GM23338 (cell line): ENCODE measurements at regions not wholly inside any gene's neighbourhood (a gene's known extent, or its start where the extent isn't known, plus 50 kb on each side); places are given as distances from the start of the nearest gene placed in this dataset.

Experiments used
- ATAC-seq: fragments of 200-7000 bp; cut with Tn5 transposase; 3 replicates; pipeline ENCODE4 v1.9.1; 2020
- DNase-seq: peaks from one replicate; pipeline ENCODE4 v3.0.0-alpha.2; 2015; ENCODE audit warnings: low spot score
- H2AFZ ChIP-seq: fragments of 200-600 bp; sonication (generic); 2 replicates; pipeline ENCODE4 v1.8.0; 2016; ENCODE audit warnings: antibody characterized with exemption, mild to moderate bottlenecking, moderate library complexity
- H3F3A ChIP-seq: fragments of 200-600 bp; sonication (generic); replicated peaks from 2 replicates; pipeline ENCODE4 v1.8.0; 2017; ENCODE audit warnings: antibody characterized with exemption, mixed run types, low read depth
- H3K27ac ChIP-seq: fragments of 200-600 bp; sonication (generic); 2 replicates; pipeline ENCODE4 v1.6.1; 2016; ENCODE audit warnings: low read depth
- H3K27me3 ChIP-seq: fragments of 200-600 bp; sonication (generic); 2 replicates; pipeline ENCODE4 v1.8.0; 2016; ENCODE audit warnings: mild to moderate bottlenecking, mixed run types, moderate library complexity; ENCODE audit not compliant: insufficient read depth
- H3K36me3 ChIP-seq: fragments of 200-600 bp; sonication (generic); 2 replicates; pipeline ENCODE4 v1.8.0; 2016; ENCODE audit warnings: mild to moderate bottlenecking; ENCODE audit not compliant: insufficient read depth
- H3K4me1 ChIP-seq: fragments of 200-600 bp; sonication (generic); 2 replicates; pipeline ENCODE4 v1.8.0; 2016; ENCODE audit warnings: mild to moderate bottlenecking, moderate library complexity; ENCODE audit not compliant: insufficient read depth
- H3K4me2 ChIP-seq: fragments of 200-600 bp; sonication (generic); 2 replicates; pipeline ENCODE4 v1.7.1; 2017; ENCODE audit warnings: mixed run types
- H3K4me3 ChIP-seq: fragments of 200-600 bp; sonication (generic); 2 replicates; pipeline ENCODE4 v1.6.1; 2016; ENCODE audit warnings: mixed run types
- H3K79me2 ChIP-seq: fragments of 200-600 bp; sonication (generic); replicated peaks from 2 replicates; pipeline ENCODE4 v1.8.0; 2017; ENCODE audit warnings: mild to moderate bottlenecking; ENCODE audit not compliant: insufficient read depth
- H3K9me2 ChIP-seq: fragments of 200-600 bp; sonication (generic); 2 replicates; pipeline ENCODE4 v1.8.0; 2017; ENCODE audit not compliant: insufficient read depth
- H4K20me1 ChIP-seq: fragments of 200-600 bp; sonication (generic); replicated peaks from 2 replicates; pipeline ENCODE4 v1.8.0; 2017; ENCODE audit warnings: mild to moderate bottlenecking; ENCODE audit not compliant: insufficient read depth
- H3K27ac Mint-ChIP-seq: 2 replicates; pipeline ENCODE4 v1.8.0; 2020; ENCODE audit warnings: inconsistent platforms, mild to moderate bottlenecking, moderate library complexity, mixed read lengths
- H3K27me3 Mint-ChIP-seq: 3 replicates; pipeline ENCODE4 v1.8.0; 2022; ENCODE audit warnings: low read depth, mild to moderate bottlenecking, moderate library complexity, mixed read lengths, inconsistent platforms; ENCODE audit not compliant: insufficient read depth, poor library complexity
- H3K36me3 Mint-ChIP-seq: 3 replicates; pipeline ENCODE4 v1.8.0; 2021; ENCODE audit warnings: low read depth, mild to moderate bottlenecking, inconsistent platforms, moderate library complexity, mixed read lengths
- H3K4me1 Mint-ChIP-seq: 3 replicates; pipeline ENCODE4 v1.8.0; 2020; ENCODE audit warnings: mild to moderate bottlenecking, inconsistent platforms, mixed read lengths
- H3K4me3 Mint-ChIP-seq: 3 replicates; pipeline ENCODE4 v1.8.0; 2021; ENCODE audit warnings: moderate library complexity, mild to moderate bottlenecking, inconsistent platforms, mixed read lengths
- H3K9me3 Mint-ChIP-seq: 3 replicates; pipeline ENCODE4 v1.8.0; 2020; ENCODE audit warnings: moderate library complexity, mild to moderate bottlenecking, inconsistent platforms, mixed read lengths
- CREB1 ChIP-seq: fragments of 250-450 bp; sonication (Bioruptor Pico); IDR thresholded peaks from 2 replicates; pipeline ENCODE4 v1.5.0; 2020; ENCODE audit warnings: low read depth, mild to moderate bottlenecking, moderate library complexity
- CTCF ChIP-seq, 2 experiments: fragments of 200-600 bp in 1 of 2; sonication (generic) in 1 of 2; conservative IDR thresholded peaks; 2 replicates each; pipeline versions ENCODE4 v1.5.1 to v1.6.1; 2016 to 2017; ENCODE audit warnings: antibody characterized with exemption in 2 of 2, low read depth in 2 of 2, mild to moderate bottlenecking in 2 of 2, moderate library complexity in 1 of 2
- EZH2phosphoT487 ChIP-seq: fragments of 200-600 bp; sonication (generic); IDR thresholded peaks from one replicate; pipeline ENCODE4 v1.8.1; 2018; ENCODE audit warnings: antibody characterized with exemption; ENCODE audit not compliant: unreplicated experiment
- JUNB ChIP-seq: IDR thresholded peaks from one replicate; pipeline ENCODE4 v1.6.1; 2016; ENCODE audit warnings: antibody characterized with exemption; ENCODE audit not compliant: unreplicated experiment
- POLR2AphosphoS5 ChIP-seq: IDR thresholded peaks from 2 replicates; pipeline ENCODE4 v1.6.1; 2016; ENCODE audit warnings: antibody characterized with exemption, low read depth
- STAT1 ChIP-seq: IDR thresholded peaks from one replicate; pipeline ENCODE4 v1.6.1; 2016; ENCODE audit warnings: antibody characterized with exemption; ENCODE audit not compliant: unreplicated experiment
- ZNF114 ChIP-seq: fragments of 250-450 bp; sonication (Bioruptor Pico); IDR thresholded peaks from 2 replicates; pipeline ENCODE4 v1.5.0; 2020; ENCODE audit warnings: mild to moderate bottlenecking, moderate library complexity
- ZNF462 ChIP-seq: fragments of 250-450 bp; sonication (Bioruptor Pico); IDR thresholded peaks from 2 replicates; pipeline ENCODE4 v1.5.0; 2020; ENCODE audit warnings: mild to moderate bottlenecking, moderate library complexity

GRCh38 chr1:105101261-105101660, 1351.6 kb downstream of the AMY1C start (continued):
- no peak for TF ChIP-seq ZNF462 (CRISPR knock-in tag)
- TF ChIP-seq ZNF114 (CRISPR knock-in tag): no peak

- H3K27ac ChIP-seq: no peak overlapping the region
- Mint-ChIP-seq H3K4me3 (no peak overlapping the region), H3K27ac (no peak overlapping the region), H3K4me1 (peaks cover 17% of the 10 kb centered on the region; the same call in 2 of the 3 replicates), H3K36me3 (no peaks in the 10 kb centered on the region), H3K27me3 (no peaks in the 10 kb centered on the region), H3K9me3 (peaks cover 2% of the 10 kb centered on the region; the same call in 1 of the 3 replicates)
- no peaks in the 10 kb centered on the region for H3K27me3 ChIP-seq
- H3K36me3 ChIP-seq: no peaks in the 10 kb centered on the region
- ATAC-seq (no peak), DNase-seq (no peak)
- TF ChIP-seq EZH2phosphoT487 (no peak), CTCF (conservative IDR thresholded peaks at IDR 0.05; ENCODE audit: low read depth in 2 of 2) (no peak), JUNB (no peak), ZNF114 (CRISPR knock-in tag) (no peak), STAT1 (no peak), POLR2AphosphoS5 (no peak), CREB1 (CRISPR knock-in tag) (no peak)
- no peak overlapping the region for H3K4me3 ChIP-seq
- no peaks in the 10 kb centered on the region; the same call in 1 of the 2 replicates for H3K9me2 ChIP-seq
- no peaks in the 10 kb centered on the region for H4K20me1 ChIP-seq
- no peaks in the 10 kb centered on the region for H3F3A ChIP-seq
- H3K4me2 ChIP-seq: no peak overlapping the region
- H3K4me1 ChIP-seq: peaks cover 18% of the 10 kb centered on the region; the same call in 1 of the 2 replicates
- H3K79me2 ChIP-seq: no peaks in the 10 kb centered on the region
- H2AFZ ChIP-seq: no peak overlapping the region
These were observed 1352.7 kb downstream of the AMY1C start for GRCh38 chr1:105102371-105102770.
